ENCODE measurements at regions not wholly inside any gene's neighbourhood (a gene's known extent, or its start where the extent isn't known, plus 50 kb on each side); places are given as distances from the start of the nearest gene placed in this dataset.

DNA sequence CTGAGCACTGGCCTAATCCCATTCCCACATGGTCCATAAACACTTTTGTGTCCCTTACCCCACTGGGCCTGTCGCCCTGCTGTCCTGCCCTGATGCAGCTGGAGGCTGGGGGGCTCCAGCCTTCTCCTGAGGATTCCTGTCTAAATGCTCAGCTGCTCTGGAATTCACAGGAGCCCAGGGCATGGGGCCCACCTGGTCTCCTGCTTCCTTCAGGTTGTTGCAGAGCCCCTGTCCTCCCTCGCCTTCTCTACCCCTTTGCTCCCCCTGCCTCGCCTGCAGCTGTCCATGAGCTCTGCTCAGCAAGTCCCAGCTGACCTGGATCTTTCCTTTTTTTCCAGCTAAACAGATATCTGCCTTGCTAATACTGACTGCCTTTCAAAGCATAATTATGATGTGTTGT, 286.9 kb downstream of the XXYLT1 start:
- no peak for TF ChIP-seq EZH2 (IDR thresholded peaks at IDR 0.05)
- TF ChIP-seq, protein P1, sequence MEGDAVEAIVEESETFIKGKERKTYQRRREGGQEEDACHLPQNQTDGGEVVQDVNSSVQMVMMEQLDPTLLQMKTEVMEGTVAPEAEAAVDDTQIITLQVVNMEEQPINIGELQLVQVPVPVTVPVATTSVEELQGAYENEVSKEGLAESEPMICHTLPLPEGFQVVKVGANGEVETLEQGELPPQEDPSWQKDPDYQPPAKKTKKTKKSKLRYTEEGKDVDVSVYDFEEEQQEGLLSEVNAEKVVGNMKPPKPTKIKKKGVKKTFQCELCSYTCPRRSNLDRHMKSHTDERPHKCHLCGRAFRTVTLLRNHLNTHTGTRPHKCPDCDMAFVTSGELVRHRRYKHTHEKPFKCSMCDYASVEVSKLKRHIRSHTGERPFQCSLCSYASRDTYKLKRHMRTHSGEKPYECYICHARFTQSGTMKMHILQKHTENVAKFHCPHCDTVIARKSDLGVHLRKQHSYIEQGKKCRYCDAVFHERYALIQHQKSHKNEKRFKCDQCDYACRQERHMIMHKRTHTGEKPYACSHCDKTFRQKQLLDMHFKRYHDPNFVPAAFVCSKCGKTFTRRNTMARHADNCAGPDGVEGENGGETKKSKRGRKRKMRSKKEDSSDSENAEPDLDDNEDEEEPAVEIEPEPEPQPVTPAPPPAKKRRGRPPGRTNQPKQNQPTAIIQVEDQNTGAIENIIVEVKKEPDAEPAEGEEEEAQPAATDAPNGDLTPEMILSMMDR (IDR thresholded peaks at IDR 0.05), result no peak
